ENCODE measurements at regions not wholly inside any gene's neighbourhood (a gene's known extent, or its start where the extent isn't known, plus 50 kb on each side); places are given as distances from the start of the nearest gene placed in this dataset.
"Not testable (repeated sequence)": the region's sequence is repeated elsewhere in the genome, so short reads cannot be mapped to it uniquely, and the experiment has no call there.

- Mint-ChIP-seq H3K27me3 (ENCODE audit: unreplicated experiment) (no peaks in the 10 kb centered on the region), H3K27ac (ENCODE audit: unreplicated experiment) (no peak overlapping the region), H3K36me3 (ENCODE audit: unreplicated experiment) (no peaks in the 10 kb centered on the region), H3K4me1 (ENCODE audit: low read depth, unreplicated experiment) (no peaks in the 10 kb centered on the region), H3K4me3 (ENCODE audit: unreplicated experiment) (no peak overlapping the region), H3K9me3 (ENCODE audit: unreplicated experiment) (no peaks in the 10 kb centered on the region)
- TF ChIP-seq CTCF (IDR thresholded peaks at IDR 0.05; ENCODE audit: partially characterized antibody, unreplicated experiment) = no peak
- no peak for DNase-seq
Measured at GRCh38 chr3:74214286-74214685, 400.2 kb downstream of the CNTN3 start.

- no peaks in the 10 kb centered on the region for H3K9me3 Mint-ChIP-seq (ENCODE audit: unreplicated experiment)
- DNase-seq = no peak
- TF ChIP-seq CTCF (IDR thresholded peaks at IDR 0.05; ENCODE audit: partially characterized antibody, unreplicated experiment) = no peak
- H3K4me1 Mint-ChIP-seq (ENCODE audit: low read depth, unreplicated experiment) = no peaks in the 10 kb centered on the region
- H3K27ac Mint-ChIP-seq (ENCODE audit: unreplicated experiment) = no peak overlapping the region
- H3K4me3 Mint-ChIP-seq (ENCODE audit: unreplicated experiment) = no peak overlapping the region
- H3K27me3 Mint-ChIP-seq (ENCODE audit: unreplicated experiment) = no peaks in the 10 kb centered on the region
- H3K36me3 Mint-ChIP-seq (ENCODE audit: unreplicated experiment) = no peaks in the 10 kb centered on the region
Measured at GRCh38 chr3:74210739-74211138, 403.7 kb downstream of the CNTN3 start.

- DNase-seq = no peak
- Mint-ChIP-seq H3K27me3 (ENCODE audit: unreplicated experiment) (no peaks in the 10 kb centered on the region), H3K4me1 (ENCODE audit: low read depth, unreplicated experiment) (no peaks in the 10 kb centered on the region), H3K36me3 (ENCODE audit: unreplicated experiment) (no peaks in the 10 kb centered on the region), H3K27ac (ENCODE audit: unreplicated experiment) (no peak overlapping the region), H3K9me3 (ENCODE audit: unreplicated experiment) (no peaks in the 10 kb centered on the region), H3K4me3 (ENCODE audit: unreplicated experiment) (no peak overlapping the region)
- TF ChIP-seq CTCF (IDR thresholded peaks at IDR 0.05; ENCODE audit: partially characterized antibody, unreplicated experiment) = no peak
Measured at GRCh38 chr3:74200952-74201351, 413.5 kb downstream of the CNTN3 start.

GRCh38 chr3:74178664-74179063 is 435.8 kb downstream of the CNTN3 start:
- H3K4me3 Mint-ChIP-seq (ENCODE audit: unreplicated experiment); H3K9me3 Mint-ChIP-seq (ENCODE audit: unreplicated experiment); H3K27ac Mint-ChIP-seq (ENCODE audit: unreplicated experiment); DNase-seq; H3K27me3 Mint-ChIP-seq (ENCODE audit: unreplicated experiment); H3K36me3 Mint-ChIP-seq (ENCODE audit: unreplicated experiment); H3K4me1 Mint-ChIP-seq (ENCODE audit: low read depth, unreplicated experiment): not testable (repeated sequence)

GRCh38 chr3:74173090-74173489 is 441.4 kb downstream of the CNTN3 start:
- Mint-ChIP-seq H3K9me3 (ENCODE audit: unreplicated experiment) (no peaks in the 10 kb centered on the region), H3K27me3 (ENCODE audit: unreplicated experiment) (no peaks in the 10 kb centered on the region), H3K36me3 (ENCODE audit: unreplicated experiment) (no peaks in the 10 kb centered on the region), H3K27ac (ENCODE audit: unreplicated experiment) (no peak overlapping the region), H3K4me1 (ENCODE audit: low read depth, unreplicated experiment) (peaks cover 4% of the 10 kb centered on the region), H3K4me3 (ENCODE audit: unreplicated experiment) (no peak overlapping the region)
- no peak for DNase-seq
- TF ChIP-seq CTCF (IDR thresholded peaks at IDR 0.05; ENCODE audit: partially characterized antibody, unreplicated experiment) = no peak

GRCh38 chr3:74167926-74168325 is 446.5 kb downstream of the CNTN3 start:
- Mint-ChIP-seq H3K4me1 (ENCODE audit: low read depth, unreplicated experiment) (peaks cover 4% of the 10 kb centered on the region), H3K27me3 (ENCODE audit: unreplicated experiment) (no peaks in the 10 kb centered on the region), H3K36me3 (ENCODE audit: unreplicated experiment) (peaks cover 2% of the 10 kb centered on the region), H3K4me3 (ENCODE audit: unreplicated experiment) (no peak overlapping the region), H3K9me3 (ENCODE audit: unreplicated experiment) (no peaks in the 10 kb centered on the region), H3K27ac (ENCODE audit: unreplicated experiment) (no peak overlapping the region)
- no peak for DNase-seq
- TF ChIP-seq CTCF (IDR thresholded peaks at IDR 0.05; ENCODE audit: partially characterized antibody, unreplicated experiment) = no peak
